K562 (cell line): ENCODE measurements at regions not wholly inside any gene's neighbourhood (a gene's known extent, or its start where the extent isn't known, plus 50 kb on each side); places are given as distances from the start of the nearest gene placed in this dataset.

Source experiments
- ATAC-seq: fragments of 200-7000 bp; cut with Tn5 transposase; 3 replicates; pipeline ENCODE4 v1.9.1; 2020; ENCODE audit warnings: moderate library complexity
- BruUV-seq: library from RNA; stranded (reverse); fragments of 400-500 nt; replicated peaks from 2 replicates; lab custom pipeline; 2021; lab: Mats Ljungman, UMichigan
- CTCF ChIA-PET: fragments of 300-600 bp; formaldehyde crosslinking; extraction: SDS; loops from one replicate; lab custom pipeline; 2021; ENCODE audit warnings: low intra/inter-chr PET ratio; lab: Yijun Ruan, JAX
- POLR2A ChIA-PET: fragments of 300-600, 350-650 bp; sonication (Branson Sonifier 250); formaldehyde crosslinking; extraction: SDS; loops from one replicate; lab custom pipeline; 2021; ENCODE audit warnings: antibody characterized with exemption, inconsistent platforms; lab: Yijun Ruan, JAX
- DNase-seq, 4 experiments: peaks; one replicate each; pipeline versions ENCODE4 v3.0.0 to v3.0.0-alpha.2; 2011 to 2018; ENCODE audit warnings: low spot score in 3 of 4, mixed read lengths in 3 of 4; ENCODE audit errors: extremely low read depth in 1 of 4
- FAIRE-seq: peaks from 2 replicates; lab custom pipeline; 2011; peaks lifted over from hg19 to GRCh38; lab: Jason Lieb, UNC
- H2AFZ ChIP-seq: 2 replicates; pipeline ENCODE4 v1.6.0; 2011; ENCODE audit warnings: low read depth, low read length, control low read depth, inconsistent platforms
- H3K27ac ChIP-seq: fragments of 200-600 bp; 3 replicates; pipeline ENCODE4 v1.8.0; 2011; ENCODE audit warnings: low read depth, mild to moderate bottlenecking, control low read depth, inconsistent platforms, low read length, moderate library complexity, mixed read lengths; ENCODE audit errors: extremely low read depth
- H3K27me3 ChIP-seq, 2 experiments: fragments of 300-600 bp in 1 of 2; 2 replicates in 1 of 2; 3 replicates in 1 of 2; pipeline versions ENCODE4 v1.6.0 to v1.8.0; 2011; ENCODE audit warnings: inconsistent platforms in 2 of 2, low read length in 2 of 2, mild to moderate bottlenecking in 1 of 2, mixed read lengths in 1 of 2, moderate library complexity in 1 of 2; ENCODE audit not compliant: control insufficient read depth in 2 of 2, insufficient read depth in 2 of 2
- H3K36me3 ChIP-seq: fragments of 300-600 bp; 3 replicates; pipeline ENCODE4 v1.8.0; 2011; ENCODE audit warnings: mild to moderate bottlenecking, low read length, inconsistent platforms; ENCODE audit not compliant: control insufficient read depth, insufficient read depth
- H3K4me1 ChIP-seq, 2 experiments: fragments of 200-600 bp in 1 of 2; replicated peaks in 1 of 2; 2 replicates in 1 of 2; 3 replicates in 1 of 2; pipeline versions ENCODE4 v1.5.1 to v1.8.0; 2011; ENCODE audit warnings: inconsistent platforms in 2 of 2, low read length in 2 of 2, mild to moderate bottlenecking in 1 of 2, mixed read lengths in 1 of 2, moderate library complexity in 1 of 2; ENCODE audit not compliant: control insufficient read depth in 2 of 2, insufficient read depth in 2 of 2
- H3K4me2 ChIP-seq: 2 replicates; pipeline ENCODE4 v1.6.1; 2011; ENCODE audit warnings: low read length, control low read depth, inconsistent platforms, mixed read lengths; ENCODE audit not compliant: insufficient read depth
- H3K4me3 ChIP-seq: fragments of 200-600 bp; sonication (generic), shearing (Covaris generic); 2 replicates; pipeline ENCODE4 v1.5.1; 2016; ENCODE audit warnings: control low read depth, inconsistent platforms
- H3K79me2 ChIP-seq: fragments of 200-600 bp; 3 replicates; pipeline ENCODE4 v1.8.0; 2011; ENCODE audit warnings: low read length, inconsistent platforms; ENCODE audit not compliant: control insufficient read depth, insufficient read depth
- H3K9ac ChIP-seq, 2 experiments: 2 replicates each; pipeline versions ENCODE4 v1.6.0 to v1.6.1; 2011; ENCODE audit warnings: low read depth in 2 of 2, low read length in 2 of 2, control low read depth in 1 of 2, inconsistent platforms in 1 of 2, mild to moderate bottlenecking in 1 of 2, mixed read lengths in 1 of 2; ENCODE audit not compliant: insufficient read depth in 1 of 2
- H3K9me1 ChIP-seq: one replicate; pipeline ENCODE4 v1.6.0; 2011; ENCODE audit warnings: inconsistent platforms, mild to moderate bottlenecking, low read length, moderate library complexity; ENCODE audit not compliant: control insufficient read depth, insufficient read depth
- H3K9me3 ChIP-seq: replicated peaks from 2 replicates; pipeline ENCODE4 v1.5.1; 2011; ENCODE audit warnings: low read depth, low read length, inconsistent platforms; ENCODE audit not compliant: control insufficient read depth, insufficient read depth
- H4K20me1 ChIP-seq: replicated peaks from 2 replicates; pipeline ENCODE4 v1.6.1; 2011; ENCODE audit warnings: low read length, inconsistent platforms, mixed read lengths; ENCODE audit not compliant: control insufficient read depth, insufficient read depth
- BACH1 ChIP-seq: fragments of 200-800 bp; sonication (Bioruptor generic); IDR thresholded peaks from 2 replicates; pipeline ENCODE4 v1.6.1; 2016; ENCODE audit warnings: missing genetic modification characterization, missing compliant biosample characterization
- CBX5 ChIP-seq: IDR thresholded peaks from 2 replicates; pipeline ENCODE4 v1.6.1; 2014; ENCODE audit warnings: low read depth, borderline replicate concordance
- EP400 ChIP-seq: fragments of 450-650 bp; IDR thresholded peaks from 2 replicates; pipeline ENCODE4 v1.6.1; 2017; ENCODE audit warnings: antibody characterized with exemption, mild to moderate bottlenecking, moderate library complexity
- GATAD2A ChIP-seq: fragments of 450-650 bp; IDR thresholded peaks from 2 replicates; pipeline ENCODE4 v1.6.1; 2017
- GTF2A2 ChIP-seq: IDR thresholded peaks from 2 replicates; pipeline ENCODE4 v1.6.1; 2016; ENCODE audit warnings: mild to moderate bottlenecking, missing genetic modification characterization, missing compliant biosample characterization
- HNRNPUL1 ChIP-seq: fragments of 200-400 bp; formaldehyde crosslinking; IDR thresholded peaks from 2 replicates; pipeline ENCODE4 v1.6.1; 2017; ENCODE audit warnings: low read length
- LCOR ChIP-seq: sonication (generic); formaldehyde crosslinking; IDR thresholded peaks from 2 replicates; pipeline ENCODE4 v1.8.0; 2022; ENCODE audit warnings: mild to moderate bottlenecking, missing genetic modification reagents
- MXI1 ChIP-seq: IDR thresholded peaks from 2 replicates; pipeline ENCODE4 v1.6.1; 2011; ENCODE audit warnings: low read depth, mild to moderate bottlenecking, improper control_type of control experiment, low read length
- SMARCC2 ChIP-seq: fragments of 450-650 bp; IDR thresholded peaks from 2 replicates; pipeline ENCODE4 v1.6.1; 2017; ENCODE audit warnings: antibody characterized with exemption, moderate library complexity, mild to moderate bottlenecking, low read depth
- TEAD4 ChIP-seq, 2 experiments: sonication (generic) in 1 of 2; formaldehyde crosslinking in 1 of 2; IDR thresholded peaks; 2 replicates each; pipeline versions ENCODE4 v1.6.1 to v1.8.0; 2012 to 2022; ENCODE audit warnings: borderline replicate concordance in 1 of 2, inconsistent platforms in 1 of 2, low read length in 1 of 2, mild to moderate bottlenecking in 1 of 2, missing genetic modification reagents in 1 of 2
- ZNF655 ChIP-seq: fragments of 250-450 bp; sonication (Bioruptor Pico); IDR thresholded peaks from 2 replicates; pipeline ENCODE4 v1.5.0; 2021
- ZNF785 ChIP-seq: fragments of 250-450 bp; sonication (Bioruptor Pico); IDR thresholded peaks from 2 replicates; pipeline ENCODE4 v1.4.0; 2020; ENCODE audit warnings: mild to moderate bottlenecking
- WGBS: fragments of 100-300 bp; shearing (Covaris generic); methylation state at CpG from one replicate; pipeline ENCODE4 v1.1.6; 2016; ENCODE audit warnings: low coverage, mixed read lengths; ENCODE audit not compliant: insufficient coverage; ENCODE audit errors: missing lambda C conversion rate; 5-methylcytosine and 5-hydroxymethylcytosine counted together
- in situ Hi-C: fragments of 300-500 bp; cut with MboI; formaldehyde crosslinking; loops from 4 replicates; pipeline ENCODE4 v1.15.0; 2018; ENCODE audit warnings: inconsistent platforms, mixed read lengths
- intact Hi-C: fragments of 100-400 bp; cut with micrococcal nuclease; formaldehyde crosslinking; loops from 2 replicates; pipeline ENCODE4 v1.14.2; 2022
- TF ChIP-seq, protein P1 (sequence below): sonication (generic); formaldehyde crosslinking; IDR thresholded peaks from 2 replicates; pipeline ENCODE4 v1.8.0; 2023; ENCODE audit warnings: mild to moderate bottlenecking, missing genetic modification reagents
- TF ChIP-seq, protein P2 (sequence below), 2 experiments: IDR thresholded peaks in 1 of 2; conservative IDR thresholded peaks in 1 of 2; 2 replicates each; pipeline ENCODE4 v1.6.1; 2016; ENCODE audit warnings: low read depth in 2 of 2, mild to moderate bottlenecking in 1 of 2, missing compliant biosample characterization in 1 of 2, missing genetic modification characterization in 1 of 2, moderate library complexity in 1 of 2

DNA sequence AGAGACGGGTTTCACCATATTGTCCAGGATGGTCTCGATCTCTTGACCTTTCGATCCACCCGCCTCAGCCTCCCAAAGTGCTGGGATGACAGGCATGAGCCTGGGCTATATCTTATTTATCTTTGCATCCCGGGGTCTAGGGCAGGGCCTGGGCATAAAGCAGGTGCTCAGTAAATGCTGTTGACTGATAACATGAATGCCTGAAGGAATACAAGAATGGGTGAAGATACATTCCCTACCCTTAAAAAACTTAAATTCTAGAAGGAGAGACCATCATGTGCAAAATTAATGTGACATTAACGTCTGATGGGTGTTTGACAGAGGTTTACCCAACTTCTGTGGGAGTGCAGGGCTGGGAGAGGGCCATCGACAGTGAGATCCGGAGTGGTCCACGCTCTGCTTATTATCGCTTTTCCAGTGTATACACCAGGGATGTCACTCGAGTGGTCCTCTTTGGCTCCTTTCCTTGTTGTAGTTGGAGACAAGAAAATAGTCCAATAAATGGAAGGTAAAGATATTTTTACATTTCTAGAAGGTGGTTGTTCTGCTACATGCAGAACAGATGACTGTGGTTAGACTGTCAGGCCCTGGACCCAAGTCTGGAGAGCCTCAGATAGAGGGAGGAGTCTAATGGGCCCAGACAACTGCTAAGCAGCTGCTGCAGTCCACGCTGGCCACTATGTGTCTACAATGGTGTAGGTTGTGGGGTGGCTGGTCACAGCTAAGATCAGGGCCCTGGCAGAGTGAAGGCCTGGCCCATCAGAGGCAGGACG is 131.7 kb downstream of the MYCN start:
- H3K36me3 ChIP-seq = no peaks in the 10 kb centered on the region
- in situ Hi-C loops (no loop called here), intact Hi-C loops (no loop called here)
- ChIA-PET POLR2A (no interaction called here), CTCF (no interaction called here)
- H2AFZ ChIP-seq = no peak overlapping the region
- DNase-seq (no peak), ATAC-seq (no peak), FAIRE-seq (no peak)
- H3K9ac ChIP-seq = no peak overlapping the region
- H3K27me3 ChIP-seq = peaks cover 0 to 19% of the 10 kb centered on the region in 2 experiments; a peak in 3 of 5 replicates
- no peaks in the 10 kb centered on the region for H3K4me1 ChIP-seq
- H3K27ac ChIP-seq = no peak overlapping the region
- no peak overlapping the region for H3K4me3 ChIP-seq
- no peak for TF ChIP-seq TEAD4 (IDR thresholded peaks at IDR 0.05; ENCODE audit: low read length)
- no peak for TF ChIP-seq TEAD4 (CRISPR knock-in tag; IDR thresholded peaks at IDR 0.05; ENCODE audit: borderline replicate concordance)
- no peak for TF ChIP-seq BACH1 (tag)
- no peak for TF ChIP-seq GATAD2A
- no peak for TF ChIP-seq SMARCC2
- no peak for TF ChIP-seq ZNF655 (CRISPR knock-in tag)
- no peak for TF ChIP-seq GTF2A2 (tag)
- no peak for TF ChIP-seq MXI1
- TF ChIP-seq ZNF785 = no peak
- TF ChIP-seq, protein P1, sequence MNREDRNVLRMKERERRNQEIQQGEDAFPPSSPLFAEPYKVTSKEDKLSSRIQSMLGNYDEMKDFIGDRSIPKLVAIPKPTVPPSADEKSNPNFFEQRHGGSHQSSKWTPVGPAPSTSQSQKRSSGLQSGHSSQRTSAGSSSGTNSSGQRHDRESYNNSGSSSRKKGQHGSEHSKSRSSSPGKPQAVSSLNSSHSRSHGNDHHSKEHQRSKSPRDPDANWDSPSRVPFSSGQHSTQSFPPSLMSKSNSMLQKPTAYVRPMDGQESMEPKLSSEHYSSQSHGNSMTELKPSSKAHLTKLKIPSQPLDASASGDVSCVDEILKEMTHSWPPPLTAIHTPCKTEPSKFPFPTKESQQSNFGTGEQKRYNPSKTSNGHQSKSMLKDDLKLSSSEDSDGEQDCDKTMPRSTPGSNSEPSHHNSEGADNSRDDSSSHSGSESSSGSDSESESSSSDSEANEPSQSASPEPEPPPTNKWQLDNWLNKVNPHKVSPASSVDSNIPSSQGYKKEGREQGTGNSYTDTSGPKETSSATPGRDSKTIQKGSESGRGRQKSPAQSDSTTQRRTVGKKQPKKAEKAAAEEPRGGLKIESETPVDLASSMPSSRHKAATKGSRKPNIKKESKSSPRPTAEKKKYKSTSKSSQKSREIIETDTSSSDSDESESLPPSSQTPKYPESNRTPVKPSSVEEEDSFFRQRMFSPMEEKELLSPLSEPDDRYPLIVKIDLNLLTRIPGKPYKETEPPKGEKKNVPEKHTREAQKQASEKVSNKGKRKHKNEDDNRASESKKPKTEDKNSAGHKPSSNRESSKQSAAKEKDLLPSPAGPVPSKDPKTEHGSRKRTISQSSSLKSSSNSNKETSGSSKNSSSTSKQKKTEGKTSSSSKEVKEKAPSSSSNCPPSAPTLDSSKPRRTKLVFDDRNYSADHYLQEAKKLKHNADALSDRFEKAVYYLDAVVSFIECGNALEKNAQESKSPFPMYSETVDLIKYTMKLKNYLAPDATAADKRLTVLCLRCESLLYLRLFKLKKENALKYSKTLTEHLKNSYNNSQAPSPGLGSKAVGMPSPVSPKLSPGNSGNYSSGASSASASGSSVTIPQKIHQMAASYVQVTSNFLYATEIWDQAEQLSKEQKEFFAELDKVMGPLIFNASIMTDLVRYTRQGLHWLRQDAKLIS (CRISPR knock-in tag) = no peak
- no peak for TF ChIP-seq LCOR
- TF ChIP-seq, protein P2, sequence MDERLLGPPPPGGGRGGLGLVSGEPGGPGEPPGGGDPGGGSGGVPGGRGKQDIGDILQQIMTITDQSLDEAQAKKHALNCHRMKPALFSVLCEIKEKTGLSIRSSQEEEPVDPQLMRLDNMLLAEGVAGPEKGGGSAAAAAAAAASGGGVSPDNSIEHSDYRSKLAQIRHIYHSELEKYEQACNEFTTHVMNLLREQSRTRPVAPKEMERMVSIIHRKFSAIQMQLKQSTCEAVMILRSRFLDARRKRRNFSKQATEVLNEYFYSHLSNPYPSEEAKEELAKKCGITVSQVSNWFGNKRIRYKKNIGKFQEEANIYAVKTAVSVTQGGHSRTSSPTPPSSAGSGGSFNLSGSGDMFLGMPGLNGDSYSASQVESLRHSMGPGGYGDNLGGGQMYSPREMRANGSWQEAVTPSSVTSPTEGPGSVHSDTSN (CRISPR knock-in tag; IDR thresholded peaks at IDR 0.05; ENCODE audit: low read depth) = no peak
- TF ChIP-seq, protein P2 (tag; conservative IDR thresholded peaks at IDR 0.05; ENCODE audit: low read depth) = no peak
- TF ChIP-seq EP400 = no peak
- TF ChIP-seq HNRNPUL1 = no peak
- TF ChIP-seq CBX5 = no peak
- 0% methylated on average over 13 of the region's 13 CpGs for whole genome bisulfite sequencing
- no peaks in the 10 kb centered on the region for H3K9me1 ChIP-seq
- H3K4me2 ChIP-seq = no peak overlapping the region
- no peaks in the 10 kb centered on the region for H4K20me1 ChIP-seq
- no peaks in the 10 kb centered on the region for H3K9me3 ChIP-seq
- no TSS peak for BruUV-seq
- no peaks in the 10 kb centered on the region for H3K79me2 ChIP-seq
